ENCODE measurements at regions not wholly inside any gene's neighbourhood (a gene's known extent, or its start where the extent isn't known, plus 50 kb on each side); places are given as distances from the start of the nearest gene placed in this dataset.

DNA sequence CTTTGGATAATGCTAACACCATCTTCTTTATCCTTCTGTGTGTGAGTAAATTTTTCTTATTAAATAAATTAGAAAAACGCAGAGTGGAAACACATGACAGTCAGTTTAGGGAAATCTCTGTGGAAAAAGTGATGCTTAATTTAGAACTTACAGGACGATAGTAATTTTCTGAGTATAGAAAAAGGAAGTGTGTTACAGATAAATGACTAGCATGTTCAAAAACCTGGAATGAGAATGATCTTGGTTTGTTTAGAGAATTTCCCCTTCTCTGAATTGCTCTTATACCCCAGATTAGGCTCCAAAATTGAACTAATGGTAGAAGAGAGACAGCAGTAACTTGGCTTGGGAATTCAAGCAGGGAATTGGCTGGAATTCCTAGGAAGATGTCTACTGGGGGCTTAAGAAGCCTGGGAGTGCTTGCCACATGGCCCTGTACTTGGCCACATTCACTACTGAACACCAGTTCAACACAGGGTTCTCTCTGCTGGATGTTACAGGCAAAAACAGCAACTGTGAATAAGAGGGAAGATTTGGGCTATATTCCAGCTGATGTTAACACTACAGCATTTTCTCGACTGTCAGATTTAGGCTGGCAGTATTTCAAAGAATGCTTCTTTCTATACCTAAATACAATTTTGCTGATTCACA, 1004.2 kb downstream of the TTLL7 start:
- TF ChIP-seq POLR2AphosphoS5 (IDR thresholded peaks at IDR 0.05): no peak
- TF ChIP-seq POLR2A (IDR thresholded peaks at IDR 0.05): no peak
- no peak for TF ChIP-seq EP300 (IDR thresholded peaks at IDR 0.05)
- TF ChIP-seq, protein P1, sequence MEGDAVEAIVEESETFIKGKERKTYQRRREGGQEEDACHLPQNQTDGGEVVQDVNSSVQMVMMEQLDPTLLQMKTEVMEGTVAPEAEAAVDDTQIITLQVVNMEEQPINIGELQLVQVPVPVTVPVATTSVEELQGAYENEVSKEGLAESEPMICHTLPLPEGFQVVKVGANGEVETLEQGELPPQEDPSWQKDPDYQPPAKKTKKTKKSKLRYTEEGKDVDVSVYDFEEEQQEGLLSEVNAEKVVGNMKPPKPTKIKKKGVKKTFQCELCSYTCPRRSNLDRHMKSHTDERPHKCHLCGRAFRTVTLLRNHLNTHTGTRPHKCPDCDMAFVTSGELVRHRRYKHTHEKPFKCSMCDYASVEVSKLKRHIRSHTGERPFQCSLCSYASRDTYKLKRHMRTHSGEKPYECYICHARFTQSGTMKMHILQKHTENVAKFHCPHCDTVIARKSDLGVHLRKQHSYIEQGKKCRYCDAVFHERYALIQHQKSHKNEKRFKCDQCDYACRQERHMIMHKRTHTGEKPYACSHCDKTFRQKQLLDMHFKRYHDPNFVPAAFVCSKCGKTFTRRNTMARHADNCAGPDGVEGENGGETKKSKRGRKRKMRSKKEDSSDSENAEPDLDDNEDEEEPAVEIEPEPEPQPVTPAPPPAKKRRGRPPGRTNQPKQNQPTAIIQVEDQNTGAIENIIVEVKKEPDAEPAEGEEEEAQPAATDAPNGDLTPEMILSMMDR (IDR thresholded peaks at IDR 0.05): no peak
- 34 to 65% methylated on average over 3 of the region's 3 CpGs for WGBS, 2 donors
- no peak overlapping the region for H3K4me3 ChIP-seq
- intact Hi-C loops (cut with DNase I): no loop called here
- H3K27ac ChIP-seq: no peak overlapping the region
- no peaks in the 10 kb centered on the region for H3K9me3 ChIP-seq
- H3K27me3 ChIP-seq: no peaks in the 10 kb centered on the region
- DNase-seq: no peak
- no peaks in the 10 kb centered on the region for H3K36me3 ChIP-seq
- peaks cover 0 to 10% (median 3%) of the 10 kb centered on the region in 4 donors for H3K4me1 ChIP-seq

DNA sequence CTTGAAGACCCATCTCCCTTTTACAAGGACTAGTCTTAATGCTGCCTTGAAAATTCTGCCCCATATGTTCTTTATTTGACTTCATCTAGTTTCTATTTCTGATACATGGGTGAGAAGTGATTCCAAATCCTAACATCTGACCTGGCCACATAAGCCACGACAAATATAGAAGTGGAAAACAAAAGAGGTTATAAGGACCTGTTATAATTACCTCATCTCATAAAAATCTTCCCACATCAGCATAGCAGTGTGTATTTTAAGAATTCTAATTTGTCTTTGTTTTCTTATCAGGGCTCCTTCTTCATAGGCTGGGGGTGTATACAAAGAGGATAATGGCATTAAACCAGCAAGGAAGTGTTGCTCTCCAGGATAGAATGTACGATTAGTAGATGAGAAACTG, 1007.4 kb downstream of the TTLL7 start:
- TF ChIP-seq POLR2A (IDR thresholded peaks at IDR 0.05): no peak
- no peak for TF ChIP-seq EP300 (IDR thresholded peaks at IDR 0.05)
- TF ChIP-seq, protein P1 (IDR thresholded peaks at IDR 0.05): no peak
- TF ChIP-seq POLR2AphosphoS5 (IDR thresholded peaks at IDR 0.05): no peak
- intact Hi-C loops (cut with DNase I): no loop called here
- no peak overlapping the region for H3K4me3 ChIP-seq
- WGBS, 2 donors: 72 to 77% methylated on average over 2 of the region's 2 CpGs
- no peaks in the 10 kb centered on the region for H3K27me3 ChIP-seq
- DNase-seq: no peak
- H3K4me1 ChIP-seq: peaks cover 0 to 10% (median 3%) of the 10 kb centered on the region in 4 donors
- no peak overlapping the region for H3K27ac ChIP-seq
- H3K9me3 ChIP-seq: no peaks in the 10 kb centered on the region
- no peaks in the 10 kb centered on the region for H3K36me3 ChIP-seq

DNA sequence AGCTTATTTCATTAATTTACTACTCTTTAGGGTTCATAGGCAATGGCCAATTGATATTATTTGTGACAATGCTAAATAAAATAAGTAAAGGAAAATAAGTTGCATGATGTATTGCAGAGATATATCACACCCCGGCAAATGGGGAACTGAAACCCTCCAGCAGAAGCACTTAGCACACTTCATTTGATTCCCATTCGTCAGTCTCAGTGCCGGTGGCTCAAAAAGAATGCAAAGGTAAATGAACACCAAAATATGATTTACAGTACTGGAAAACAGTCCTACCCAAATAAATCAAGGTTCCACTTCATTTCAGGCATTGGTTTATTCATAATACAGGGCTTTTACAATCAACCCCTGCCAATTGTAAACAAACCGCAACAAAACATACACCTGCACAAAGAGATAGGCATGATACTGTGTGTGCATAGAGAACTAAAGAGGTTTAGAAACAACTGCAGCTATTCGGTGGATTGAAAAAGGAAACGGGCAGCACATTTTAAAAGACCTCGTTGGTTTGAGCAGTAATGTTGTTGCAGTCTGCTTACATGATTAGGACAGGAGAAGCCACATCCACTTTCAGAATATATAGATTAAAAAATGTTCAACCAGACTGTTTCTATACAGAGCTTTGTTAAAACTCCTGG, 1019.2 kb downstream of the TTLL7 start:
- Histone ChIP-seq H3K27ac (no peak overlapping the region), H3K4me1 (peaks cover 0 to 12% (median 3%) of the 10 kb centered on the region in 4 donors), H3K36me3 (no peaks in the 10 kb centered on the region), H3K4me3 (no peak overlapping the region), H3K27me3 (no peaks in the 10 kb centered on the region), H3K9me3 (no peaks in the 10 kb centered on the region)
- intact Hi-C loops (cut with DNase I): no loop called here
- DNase-seq: no peak
- 13 to 30% methylated on average over 7 of the region's 7 CpGs for WGBS, 2 donors
- TF ChIP-seq EP300 (IDR thresholded peaks at IDR 0.05): no peak
- TF ChIP-seq POLR2A (IDR thresholded peaks at IDR 0.05): no peak
- no peak for TF ChIP-seq POLR2AphosphoS5 (IDR thresholded peaks at IDR 0.05)
- TF ChIP-seq, protein P1 (IDR thresholded peaks at IDR 0.05): no peak

DNA sequence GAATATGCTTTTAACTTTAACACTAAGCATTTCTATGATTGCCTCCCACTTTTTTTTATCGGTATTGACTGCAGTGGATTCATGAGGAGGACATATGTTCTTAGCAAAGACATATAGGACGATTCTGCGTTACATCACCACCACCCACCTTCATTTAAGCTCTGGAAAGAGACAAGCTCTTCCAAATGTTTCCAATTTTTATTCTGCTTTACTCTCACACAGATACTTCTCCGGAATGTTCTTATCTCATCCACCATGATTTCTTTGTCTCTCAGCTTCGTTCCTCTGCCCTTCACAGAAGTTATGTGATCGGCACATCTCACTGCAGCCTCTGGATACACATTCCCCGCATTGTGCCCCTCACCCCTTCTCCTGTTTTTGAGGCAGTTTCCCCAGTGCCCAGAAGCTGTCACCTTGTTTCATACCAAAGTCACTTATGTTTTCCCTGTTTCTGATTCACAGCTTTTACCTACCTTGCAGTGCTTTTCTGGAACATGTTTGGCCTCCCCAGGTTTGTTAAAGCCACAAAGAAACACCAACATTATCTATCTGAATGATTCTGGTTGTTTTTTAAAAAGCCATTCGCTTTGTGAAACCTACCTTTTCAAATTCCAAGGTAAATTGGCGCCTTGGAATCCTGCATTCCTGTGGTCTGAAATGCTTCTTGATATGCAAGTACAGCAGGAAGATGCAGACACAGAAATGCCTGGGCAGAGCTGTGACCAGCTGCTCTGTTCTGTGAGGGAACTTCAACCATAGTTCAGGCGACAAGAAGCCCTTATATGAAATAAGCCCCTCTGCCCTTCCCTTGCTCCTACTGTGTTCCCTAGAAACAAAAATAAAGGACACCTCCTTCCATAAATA, 1020.2 kb downstream of the TTLL7 start:
- Histone ChIP-seq H3K9me3 (no peaks in the 10 kb centered on the region), H3K36me3 (no peaks in the 10 kb centered on the region), H3K27ac (no peak overlapping the region), H3K27me3 (no peaks in the 10 kb centered on the region), H3K4me3 (no peak overlapping the region), H3K4me1 (peaks cover 0 to 12% (median 3%) of the 10 kb centered on the region in 4 donors)
- intact Hi-C loops (cut with DNase I): no loop called here
- WGBS, 2 donors: 90 to 91% methylated on average over 10 of the region's 10 CpGs
- TF ChIP-seq, protein P1 (IDR thresholded peaks at IDR 0.05): no peak
- TF ChIP-seq EP300 (IDR thresholded peaks at IDR 0.05) (no peak), POLR2A (IDR thresholded peaks at IDR 0.05) (no peak), POLR2AphosphoS5 (IDR thresholded peaks at IDR 0.05) (no peak)
- DNase-seq: no peak
